ENCODE measurements at regions not wholly inside any gene's neighbourhood (a gene's known extent, or its start where the extent isn't known, plus 50 kb on each side); places are given as distances from the start of the nearest gene placed in this dataset.

DNA sequence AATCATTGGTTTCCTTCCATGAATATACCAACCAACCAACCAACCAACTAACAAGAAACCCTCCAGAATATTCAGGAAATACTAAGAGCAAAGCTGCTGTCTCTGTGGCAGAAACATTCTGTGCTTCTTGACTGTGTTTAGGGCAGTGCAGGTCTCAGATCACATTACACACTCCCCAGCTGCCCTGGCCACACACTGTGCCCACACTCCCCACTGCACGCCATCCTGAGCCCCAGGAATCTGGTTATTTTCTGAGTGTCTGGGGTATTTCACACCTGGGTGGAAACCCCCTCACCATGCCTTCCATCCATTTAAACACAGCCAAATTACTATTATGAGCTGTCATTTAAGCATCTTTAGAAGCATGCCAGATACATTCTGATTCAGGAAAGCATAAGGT lies 183.7 kb upstream of the ANK3 start:
- no peak overlapping the region for H3K9ac ChIP-seq (ENCODE audit: low read length)
- H3K9me3 ChIP-seq (ENCODE audit: insufficient read depth, low read length), result no peaks in the 10 kb centered on the region
- TF ChIP-seq CTCF (IDR thresholded peaks at IDR 0.05; ENCODE audit: low read depth, low read length), result no peak
- no peak for TF ChIP-seq EZH2phosphoT487 (IDR thresholded peaks at IDR 0.05; ENCODE audit: low read depth)
- peaks cover 9% of the 10 kb centered on the region; the same call in 1 of the 2 replicates for H3K4me1 ChIP-seq (ENCODE audit: low read length)
- H3K4me3 ChIP-seq (ENCODE audit: low read length), result no peak overlapping the region
- no peaks in the 10 kb centered on the region for H3K79me2 ChIP-seq (ENCODE audit: low read length)
- H3K27me3 ChIP-seq (ENCODE audit: low read depth, low read length), result no peaks in the 10 kb centered on the region; the same call in 1 of the 2 replicates
- H3K27ac ChIP-seq (ENCODE audit: low read length), result no peak overlapping the region
- no peak overlapping the region for H2AFZ ChIP-seq (ENCODE audit: low read depth, low read length)
- H4K20me1 ChIP-seq (ENCODE audit: insufficient read depth, low read length), result no peaks in the 10 kb centered on the region
- no peak overlapping the region for H3K4me2 ChIP-seq (ENCODE audit: low read length)
- H3K36me3 ChIP-seq (replicated peaks; ENCODE audit: low read depth, low read length), result no peaks in the 10 kb centered on the region

DNA sequence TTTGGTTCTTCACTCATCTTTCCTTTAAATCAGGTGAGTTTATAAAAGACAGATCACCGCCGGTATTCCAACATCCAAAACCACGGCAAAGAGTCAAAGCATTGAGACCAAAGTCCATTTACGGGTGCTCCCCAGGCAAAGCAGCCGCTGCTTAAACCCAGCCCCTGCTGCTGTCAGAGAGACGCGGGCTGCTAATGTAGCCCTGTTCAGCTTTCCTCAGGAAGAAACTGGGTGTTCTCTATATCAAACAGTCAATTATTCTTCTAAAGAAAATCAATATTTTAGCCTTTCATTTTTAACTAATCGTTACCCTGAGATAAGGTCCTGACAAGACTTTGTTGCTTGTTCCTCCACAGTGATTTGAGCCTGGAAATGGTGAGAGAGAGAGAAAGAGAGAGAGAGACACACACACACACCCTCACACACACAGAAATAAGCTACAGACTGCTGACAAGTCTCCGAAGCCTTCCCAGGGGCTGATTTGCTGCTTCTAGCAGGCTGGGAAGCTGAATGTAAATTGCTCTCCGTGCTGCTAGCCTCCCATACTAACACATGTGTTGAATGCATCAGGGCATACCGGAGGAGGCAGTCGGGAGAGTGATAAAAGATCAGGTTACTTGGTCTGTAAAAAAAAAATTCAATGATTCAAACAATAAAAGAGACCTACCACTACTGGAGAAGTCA lies 183.0 kb upstream of the ANK3 start:
- Histone ChIP-seq H3K9me3 (ENCODE audit: insufficient read depth, low read length) (no peaks in the 10 kb centered on the region), H2AFZ (ENCODE audit: low read depth, low read length) (0 out of 2 replicates have a peak overlapping the region, but pooled peaks have one; percentile 60), H3K4me2 (ENCODE audit: low read length) (peak overlapping the region; percentile 91), H3K27ac (ENCODE audit: low read length) (no peak overlapping the region), H3K36me3 (replicated peaks; ENCODE audit: low read depth, low read length) (no peaks in the 10 kb centered on the region), H4K20me1 (ENCODE audit: insufficient read depth, low read length) (no peaks in the 10 kb centered on the region), H3K4me3 (ENCODE audit: low read length) (peak overlapping the region; percentile 71), H3K79me2 (ENCODE audit: low read length) (no peaks in the 10 kb centered on the region), H3K4me1 (ENCODE audit: low read length) (peaks cover 9% of the 10 kb centered on the region; the same call in 1 of the 2 replicates), H3K9ac (ENCODE audit: low read length) (no peak overlapping the region), H3K27me3 (ENCODE audit: low read depth, low read length) (no peaks in the 10 kb centered on the region; the same call in 1 of the 2 replicates)
- no peak for TF ChIP-seq CTCF (IDR thresholded peaks at IDR 0.05; ENCODE audit: low read depth, low read length)
- TF ChIP-seq EZH2phosphoT487 (IDR thresholded peaks at IDR 0.05; ENCODE audit: low read depth), result no peak

- Histone ChIP-seq H3K4me1 (ENCODE audit: low read length) (peaks cover 9% of the 10 kb centered on the region; the same call in 1 of the 2 replicates), H3K9me3 (ENCODE audit: insufficient read depth, low read length) (no peaks in the 10 kb centered on the region), H4K20me1 (ENCODE audit: insufficient read depth, low read length) (no peaks in the 10 kb centered on the region), H3K27me3 (ENCODE audit: low read depth, low read length) (no peaks in the 10 kb centered on the region; the same call in 1 of the 2 replicates), H3K4me2 (ENCODE audit: low read length) (no peak overlapping the region), H3K9ac (ENCODE audit: low read length) (no peak overlapping the region), H3K4me3 (ENCODE audit: low read length) (no peak overlapping the region), H3K36me3 (replicated peaks; ENCODE audit: low read depth, low read length) (no peaks in the 10 kb centered on the region), H3K27ac (ENCODE audit: low read length) (no peak overlapping the region), H2AFZ (ENCODE audit: low read depth, low read length) (no peak overlapping the region), H3K79me2 (ENCODE audit: low read length) (no peaks in the 10 kb centered on the region)
- TF ChIP-seq CTCF (IDR thresholded peaks at IDR 0.05; ENCODE audit: low read depth, low read length) (no peak), EZH2phosphoT487 (IDR thresholded peaks at IDR 0.05; ENCODE audit: low read depth) (no peak)
Measured at GRCh38 chr10:60570896-60571295, 181.2 kb upstream of the ANK3 start.

GRCh38 chr10:60570272-60570865 lies 180.7 kb upstream of the ANK3 start:
- TF ChIP-seq CTCF (IDR thresholded peaks at IDR 0.05; ENCODE audit: low read depth, low read length) (no peak), EZH2phosphoT487 (IDR thresholded peaks at IDR 0.05; ENCODE audit: low read depth) (no peak)
- no peaks in the 10 kb centered on the region; the same call in 1 of the 2 replicates for H3K27me3 ChIP-seq (ENCODE audit: low read depth, low read length)
- H3K9ac ChIP-seq (ENCODE audit: low read length), result no peak overlapping the region
- no peak overlapping the region for H3K4me2 ChIP-seq (ENCODE audit: low read length)
- H3K27ac ChIP-seq (ENCODE audit: low read length), result no peak overlapping the region
- no peaks in the 10 kb centered on the region for H3K79me2 ChIP-seq (ENCODE audit: low read length)
- H3K4me1 ChIP-seq (ENCODE audit: low read length), result peaks cover 9% of the 10 kb centered on the region; the same call in 1 of the 2 replicates
- H3K36me3 ChIP-seq (replicated peaks; ENCODE audit: low read depth, low read length), result no peaks in the 10 kb centered on the region
- no peak overlapping the region for H2AFZ ChIP-seq (ENCODE audit: low read depth, low read length)
- no peaks in the 10 kb centered on the region for H4K20me1 ChIP-seq (ENCODE audit: insufficient read depth, low read length)
- H3K4me3 ChIP-seq (ENCODE audit: low read length), result no peak overlapping the region
- H3K9me3 ChIP-seq (ENCODE audit: insufficient read depth, low read length), result no peaks in the 10 kb centered on the region
